HG03159 (cell line): ENCODE measurements at regions not wholly inside any gene's neighbourhood (a gene's known extent, or its start where the extent isn't known, plus 50 kb on each side); places are given as distances from the start of the nearest gene placed in this dataset.
"Not testable (repeated sequence)": the region's sequence is repeated elsewhere in the genome, so short reads cannot be mapped to it uniquely, and the experiment has no call there.

ENCODE experiments used
- ATAC-seq: cut with Tn5 transposase; IDR thresholded peaks from one replicate; pipeline ENCODE4 v1.9.1; 2021; ENCODE audit warnings: mild to moderate bottlenecking, moderate library complexity; ENCODE audit not compliant: unreplicated experiment

- ATAC-seq, result peak; percentile 100
Observed at GRCh38 chr11:104705490-104706190, 192.6 kb downstream of the CASP12 start.

- ATAC-seq, result no peak
Observed at GRCh38 chr11:104704888-104705287, 193.4 kb downstream of the CASP12 start.

- ATAC-seq, result no peak
Observed at GRCh38 chr11:104704146-104704830, 194.0 kb downstream of the CASP12 start.

GRCh38 chr11:104700609-104701008, 197.7 kb downstream of the CASP12 start:
- no peak for ATAC-seq

GRCh38 chr11:104699981-104700380, 198.3 kb downstream of the CASP12 start:
- no peak for ATAC-seq

- ATAC-seq, result no peak
Observed at GRCh38 chr11:104695065-104695463, 203.2 kb downstream of the CASP12 start.

GRCh38 chr11:104694259-104695064, 203.8 kb downstream of the CASP12 start:
- no peak for ATAC-seq

GRCh38 chr11:104692751-104693150, 205.5 kb downstream of the CASP12 start:
- no peak for ATAC-seq

- ATAC-seq, result no peak
Observed at GRCh38 chr11:104691129-104691528, 207.1 kb downstream of the CASP12 start.

GRCh38 chr11:104690241-104690640, 208.0 kb downstream of the CASP12 start:
- no peak for ATAC-seq

GRCh38 chr11:104688731-104689130, 209.5 kb downstream of the CASP12 start:
- ATAC-seq, result no peak

- no peak for ATAC-seq
Observed at GRCh38 chr11:104682206-104682605, 216.1 kb downstream of the CASP12 start.

GRCh38 chr11:104679258-104679657, 219.0 kb downstream of the CASP12 start:
- ATAC-seq, result no peak

- no peak for ATAC-seq
Observed at GRCh38 chr11:104678408-104678807, 219.9 kb downstream of the CASP12 start.

GRCh38 chr11:104677069-104677468, 221.2 kb downstream of the CASP12 start:
- not testable (repeated sequence) for ATAC-seq

GRCh38 chr11:104672897-104673296, 225.4 kb downstream of the CASP12 start:
- no peak for ATAC-seq

GRCh38 chr11:104668797-104669463, 229.3 kb downstream of the CASP12 start:
- no peak for ATAC-seq

- ATAC-seq, result no peak
Observed at GRCh38 chr11:104666624-104667023, 231.6 kb downstream of the CASP12 start.

- ATAC-seq, result no peak
Observed at GRCh38 chr11:104665641-104666040, 232.6 kb downstream of the CASP12 start.

GRCh38 chr11:104663190-104664140, 234.8 kb downstream of the CASP12 start:
- ATAC-seq, result no peak
